WTC11 (cell line): ENCODE measurements at regions not wholly inside any gene's neighbourhood (a gene's known extent, or its start where the extent isn't known, plus 50 kb on each side); places are given as distances from the start of the nearest gene placed in this dataset.

Experiments used
- NR3C1 ChIP-seq: sonication (generic); formaldehyde crosslinking; conservative IDR thresholded peaks from 2 replicates; pipeline ENCODE4 v1.8.1; 2023; ENCODE audit warnings: low read depth, mild to moderate bottlenecking, missing genetic modification reagents
- TF ChIP-seq, protein P1 (sequence below): fragments of 200-600 bp; IDR thresholded peaks from 2 replicates; pipeline ENCODE4 v1.8.0; 2022; ENCODE audit warnings: antibody characterized with exemption
- TF ChIP-seq, protein P2 (sequence below): sonication (generic); formaldehyde crosslinking; IDR thresholded peaks from 2 replicates; pipeline ENCODE4 v1.8.0; 2022; ENCODE audit warnings: mild to moderate bottlenecking, missing genetic modification reagents

DNA sequence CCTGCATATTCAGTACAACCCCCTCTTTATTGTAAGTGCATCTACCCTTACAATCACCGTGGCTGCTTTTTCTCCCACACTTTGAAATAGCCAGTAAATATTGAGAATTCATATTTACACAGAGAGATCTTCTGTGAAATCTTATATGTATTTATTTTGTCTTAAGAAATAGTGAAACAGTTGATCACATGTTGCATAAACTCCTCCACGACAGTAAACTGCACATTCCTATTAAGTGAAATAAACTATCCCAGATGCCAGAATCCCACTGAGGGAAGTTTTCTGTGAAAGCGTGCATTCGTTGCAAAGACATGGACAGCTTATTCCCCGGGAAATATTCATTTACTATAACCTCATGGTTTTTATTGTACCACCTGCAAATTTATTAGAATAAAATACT, 796.0 kb downstream of the ROBO2 start:
- no peak for TF ChIP-seq NR3C1 (CRISPR knock-in tag)
- TF ChIP-seq, protein P1, sequence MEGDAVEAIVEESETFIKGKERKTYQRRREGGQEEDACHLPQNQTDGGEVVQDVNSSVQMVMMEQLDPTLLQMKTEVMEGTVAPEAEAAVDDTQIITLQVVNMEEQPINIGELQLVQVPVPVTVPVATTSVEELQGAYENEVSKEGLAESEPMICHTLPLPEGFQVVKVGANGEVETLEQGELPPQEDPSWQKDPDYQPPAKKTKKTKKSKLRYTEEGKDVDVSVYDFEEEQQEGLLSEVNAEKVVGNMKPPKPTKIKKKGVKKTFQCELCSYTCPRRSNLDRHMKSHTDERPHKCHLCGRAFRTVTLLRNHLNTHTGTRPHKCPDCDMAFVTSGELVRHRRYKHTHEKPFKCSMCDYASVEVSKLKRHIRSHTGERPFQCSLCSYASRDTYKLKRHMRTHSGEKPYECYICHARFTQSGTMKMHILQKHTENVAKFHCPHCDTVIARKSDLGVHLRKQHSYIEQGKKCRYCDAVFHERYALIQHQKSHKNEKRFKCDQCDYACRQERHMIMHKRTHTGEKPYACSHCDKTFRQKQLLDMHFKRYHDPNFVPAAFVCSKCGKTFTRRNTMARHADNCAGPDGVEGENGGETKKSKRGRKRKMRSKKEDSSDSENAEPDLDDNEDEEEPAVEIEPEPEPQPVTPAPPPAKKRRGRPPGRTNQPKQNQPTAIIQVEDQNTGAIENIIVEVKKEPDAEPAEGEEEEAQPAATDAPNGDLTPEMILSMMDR = no peak
- TF ChIP-seq, protein P2, sequence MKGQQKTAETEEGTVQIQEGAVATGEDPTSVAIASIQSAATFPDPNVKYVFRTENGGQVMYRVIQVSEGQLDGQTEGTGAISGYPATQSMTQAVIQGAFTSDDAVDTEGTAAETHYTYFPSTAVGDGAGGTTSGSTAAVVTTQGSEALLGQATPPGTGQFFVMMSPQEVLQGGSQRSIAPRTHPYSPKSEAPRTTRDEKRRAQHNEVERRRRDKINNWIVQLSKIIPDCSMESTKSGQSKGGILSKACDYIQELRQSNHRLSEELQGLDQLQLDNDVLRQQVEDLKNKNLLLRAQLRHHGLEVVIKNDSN = no peak
